ENCODE measurements at regions not wholly inside any gene's neighbourhood (a gene's known extent, or its start where the extent isn't known, plus 50 kb on each side); places are given as distances from the start of the nearest gene placed in this dataset.
"Not testable (repeated sequence)": the region's sequence is repeated elsewhere in the genome, so short reads cannot be mapped to it uniquely, and the experiment has no call there.

DNA sequence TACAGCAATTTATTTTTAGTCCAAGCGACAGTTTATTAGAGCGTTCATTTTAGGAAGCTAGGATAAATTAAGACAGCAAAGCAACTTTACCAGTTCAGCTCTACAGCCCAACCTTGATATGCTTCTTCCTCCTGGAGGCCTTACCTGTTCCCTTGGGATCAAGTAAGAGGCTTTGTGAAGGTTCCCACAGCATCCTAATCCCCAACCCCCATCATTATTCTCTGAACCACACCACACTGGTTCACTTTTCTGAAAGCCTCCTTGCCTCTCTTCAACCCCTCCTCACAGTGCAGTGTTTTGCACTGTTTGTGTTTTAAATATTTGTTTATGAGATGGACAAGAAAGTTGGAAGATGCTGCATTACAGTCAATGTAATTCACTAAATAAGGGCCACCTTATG, 126.3 kb upstream of the CXADR start:
- DNase-seq = no peak

DNA sequence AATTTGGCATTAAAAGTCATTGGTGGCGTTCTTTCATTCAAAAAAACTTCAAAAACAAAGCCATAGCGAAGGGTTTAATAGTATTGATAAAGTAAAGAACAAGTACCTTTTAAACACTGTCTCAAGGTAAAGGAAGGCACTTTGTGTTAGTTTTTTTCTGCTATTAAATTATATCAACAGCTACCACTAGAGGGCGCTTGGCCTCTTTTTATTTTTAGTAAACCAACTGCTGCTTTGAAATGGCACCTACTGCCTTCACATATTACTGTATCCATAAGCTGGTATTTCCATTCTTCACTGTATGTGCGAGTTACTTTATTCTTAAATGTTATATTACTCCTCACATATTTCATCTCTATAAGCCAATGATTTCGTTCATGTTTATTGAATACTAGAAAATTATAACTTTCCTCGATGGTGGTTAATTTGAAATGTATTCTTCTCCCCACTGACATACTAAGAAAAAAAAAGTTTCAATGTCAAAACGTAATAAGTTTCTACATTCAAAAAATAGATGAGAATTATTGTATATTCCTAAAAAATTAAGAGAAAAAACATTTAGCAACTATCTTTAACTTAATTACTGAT, 125.7 kb upstream of the CXADR start:
- peak; percentile 58 to 79 (median 73) for DNase-seq

DNA sequence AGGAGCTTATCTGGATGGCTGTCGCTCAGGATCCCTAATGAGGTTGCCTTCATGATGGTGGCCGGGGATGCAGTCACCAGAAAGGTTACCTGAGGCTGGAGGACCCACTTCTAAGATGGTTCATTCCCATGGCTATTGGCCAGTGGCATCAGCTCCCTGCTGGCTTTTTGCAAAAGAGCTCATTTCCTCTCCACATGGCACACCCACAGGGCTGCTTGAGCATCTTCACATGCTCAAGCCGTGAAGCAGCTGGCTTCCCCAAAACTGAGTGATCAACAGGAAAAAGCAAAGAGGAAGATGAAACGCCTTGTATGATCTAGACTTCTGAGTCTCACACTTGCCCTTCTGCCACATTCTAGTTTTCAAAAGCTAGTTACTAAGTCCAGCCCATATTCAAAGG, 124.6 kb upstream of the CXADR start:
- DNase-seq = no peak

DNA sequence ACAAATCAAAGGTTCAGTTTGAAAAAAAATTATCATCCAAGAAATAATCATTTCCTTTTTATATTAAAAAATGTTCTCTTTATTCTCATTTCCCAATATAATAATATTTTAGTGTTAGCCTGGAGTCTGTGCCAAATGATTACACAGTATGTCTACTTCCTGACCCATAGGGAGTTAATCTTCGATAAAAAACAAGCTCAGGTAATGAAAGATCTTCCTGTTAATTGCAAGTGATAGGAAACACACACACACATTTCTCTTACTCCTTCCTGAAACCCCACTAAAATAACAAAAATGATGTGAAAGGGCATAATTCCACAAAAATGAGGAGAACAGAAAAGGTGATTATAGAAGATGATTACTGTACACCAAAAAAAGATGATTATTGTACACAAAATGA, 123.5 kb upstream of the CXADR start:
- no peak for DNase-seq

DNA sequence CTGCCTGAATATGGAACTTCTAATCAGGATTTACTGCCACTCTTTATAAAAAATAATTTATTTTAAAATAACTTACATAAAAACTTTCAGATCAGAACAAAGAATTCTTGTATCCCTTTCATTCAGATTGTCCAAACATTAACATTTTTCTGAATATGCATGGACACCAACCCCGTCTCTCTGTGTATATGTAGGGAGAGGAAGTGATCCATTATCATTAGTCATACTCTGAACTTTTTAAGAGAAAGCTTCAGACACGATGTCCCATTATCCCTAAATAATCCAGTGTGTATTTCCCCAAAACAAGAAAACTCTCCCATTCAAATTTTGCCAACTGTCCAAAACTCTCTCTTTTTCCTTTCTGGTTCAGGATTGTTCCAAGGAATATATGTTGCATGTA, 122.3 kb upstream of the CXADR start:
- no peak for DNase-seq

GRCh38 chr21:17391811-17392340, 121.0 kb upstream of the CXADR start:
- DNase-seq = no peak

DNA sequence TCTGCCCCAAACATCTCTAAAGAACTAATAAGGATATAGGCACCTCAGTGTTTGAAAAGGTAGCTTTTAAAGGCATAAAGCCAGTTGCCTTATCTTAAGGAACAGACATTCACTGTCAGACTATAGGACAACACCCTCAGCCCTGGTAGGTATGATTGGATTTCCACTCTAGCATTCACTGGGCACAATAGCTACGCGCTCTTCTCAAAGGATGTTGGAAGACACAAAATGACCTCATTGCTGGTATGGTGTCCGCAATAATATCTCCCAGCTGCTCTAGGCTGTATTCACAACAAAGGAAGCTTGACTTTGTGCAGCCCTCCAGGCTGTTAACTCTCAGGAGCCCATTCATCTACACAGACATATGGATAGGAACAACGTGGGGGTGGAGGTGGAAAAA, 119.4 kb upstream of the CXADR start:
- no peak for DNase-seq

GRCh38 chr21:17396948-17397347, 115.9 kb upstream of the CXADR start:
- DNase-seq = no peak

DNA sequence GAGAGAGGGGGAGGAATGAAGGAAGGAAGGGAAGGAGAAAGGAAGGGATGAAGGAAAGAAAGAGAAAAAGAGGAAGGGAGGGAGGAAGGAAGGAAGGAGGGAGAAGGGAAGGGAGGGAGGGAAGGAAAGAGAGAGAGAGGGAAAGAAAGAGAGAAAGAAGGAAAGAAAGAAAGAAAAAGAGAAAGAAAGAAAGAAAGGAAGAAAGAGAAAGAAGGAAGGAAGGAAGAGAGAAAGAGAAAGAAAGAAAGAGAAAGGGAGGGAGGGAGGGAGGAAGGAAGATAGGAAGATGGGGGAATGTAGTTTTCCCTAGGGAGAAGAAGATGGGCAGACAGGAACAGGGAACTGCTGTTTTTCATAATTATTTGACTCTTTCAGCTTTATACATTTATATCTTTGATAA, 115.1 kb upstream of the CXADR start:
- DNase-seq = no peak

GRCh38 chr21:17398954-17399353, 113.9 kb upstream of the CXADR start:
- DNase-seq = not testable (repeated sequence)

DNA sequence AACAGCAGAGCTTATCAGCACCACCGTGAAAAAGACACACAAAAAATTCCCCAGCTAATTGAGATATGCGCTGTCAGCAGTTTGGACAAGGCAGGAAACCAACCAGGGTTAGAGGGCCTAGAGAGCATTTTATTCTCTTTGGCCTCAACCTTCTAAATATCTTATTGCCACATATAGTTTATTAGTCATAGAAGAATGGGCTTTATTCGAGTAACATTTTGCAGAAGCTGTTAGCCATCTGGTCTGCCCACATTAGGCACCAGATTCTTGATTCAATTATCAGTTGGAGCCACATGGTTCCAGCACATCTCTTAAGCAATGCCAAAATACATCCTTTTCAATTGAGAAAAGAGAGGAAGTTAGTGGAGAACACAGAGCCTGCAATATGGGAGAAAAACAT, 109.9 kb upstream of the CXADR start:
- DNase-seq = no peak

DNA sequence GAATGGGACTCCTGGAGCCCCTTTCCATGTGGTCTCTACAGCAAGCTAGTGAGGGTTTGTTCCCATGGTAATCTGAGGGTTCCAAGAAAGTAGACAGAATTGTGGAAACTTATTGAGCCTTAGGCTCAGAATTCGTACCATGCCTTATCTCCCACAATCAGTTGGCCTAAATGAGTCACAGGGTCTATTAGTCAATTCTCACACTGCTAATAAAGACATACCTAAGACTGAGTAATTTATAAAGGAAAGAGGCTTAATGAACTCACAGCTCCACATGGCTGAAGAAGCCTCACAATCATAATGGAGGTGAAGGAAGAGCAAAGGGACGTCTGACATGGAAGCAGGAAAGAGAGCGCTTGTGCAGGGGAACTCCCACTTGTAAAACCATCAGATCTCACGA, 106.6 kb upstream of the CXADR start:
- DNase-seq = no peak

DNA sequence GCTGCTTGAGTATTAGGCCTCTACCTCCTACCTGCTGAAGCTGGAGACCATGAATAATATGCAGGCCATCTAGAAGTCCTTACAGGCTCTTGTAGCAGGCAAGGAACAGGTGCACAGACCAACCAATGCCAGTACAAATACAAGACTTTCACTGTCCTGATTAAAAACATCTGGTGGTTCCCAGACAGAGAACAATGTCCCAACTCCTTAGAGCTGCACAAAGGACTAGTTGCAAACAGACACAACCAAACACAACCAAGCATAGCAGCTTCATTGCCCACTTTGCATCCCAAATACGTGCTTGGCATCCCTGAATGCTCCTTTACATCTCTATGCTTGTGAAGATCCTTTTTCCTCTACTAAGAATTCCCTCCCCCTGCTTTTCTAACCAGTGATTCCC, 98.1 kb upstream of the CXADR start:
- no peak for DNase-seq

- DNase-seq = no peak
Measured at GRCh38 chr21:17416139-17416538, 96.7 kb upstream of the CXADR start.

- DNase-seq = no peak
Measured at GRCh38 chr21:17422931-17423330, 89.9 kb upstream of the CXADR start.

DNA sequence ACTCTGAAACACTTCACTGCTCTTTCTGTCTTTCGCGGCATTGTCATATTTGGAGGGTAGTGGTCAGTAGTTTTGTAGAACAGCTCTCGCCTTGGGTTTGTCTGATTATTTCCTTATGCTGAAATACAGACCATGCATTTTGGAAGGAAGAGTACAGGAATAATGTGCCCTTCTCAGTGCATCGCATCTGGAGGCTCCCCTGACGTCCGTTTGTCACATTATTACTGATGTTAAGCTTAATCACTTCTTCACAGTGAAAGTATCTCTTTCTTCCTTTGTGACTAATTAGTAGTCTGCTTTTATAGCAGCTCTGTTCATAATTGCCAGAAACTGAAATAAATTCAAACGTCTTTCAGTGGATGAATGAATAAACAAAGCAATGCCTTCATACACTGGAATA, 85.7 kb upstream of the CXADR start:
- DNase-seq = no peak

- no peak for DNase-seq
Measured at GRCh38 chr21:17427831-17428483, 84.9 kb upstream of the CXADR start.

GRCh38 chr21:17428484-17428869, 84.4 kb upstream of the CXADR start:
- no peak for DNase-seq

DNA sequence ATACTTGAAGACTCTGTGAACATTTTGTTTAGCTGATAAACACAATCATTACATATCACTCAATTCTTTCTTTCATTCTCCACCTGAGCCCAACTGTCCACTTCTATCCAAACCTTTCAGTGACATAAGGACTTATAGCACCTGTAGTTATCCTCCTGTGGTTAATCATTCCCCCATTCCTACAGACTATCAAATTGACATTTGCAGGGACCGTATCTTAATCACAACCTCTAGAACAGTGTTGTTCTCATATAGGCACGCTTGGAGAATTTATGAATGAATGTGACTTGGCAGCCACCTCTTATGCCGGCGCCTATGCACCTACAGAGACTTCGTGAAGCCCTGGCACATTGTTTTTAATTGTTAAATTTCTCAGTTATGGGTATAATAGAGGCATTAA, 83.9 kb upstream of the CXADR start:
- no peak for DNase-seq

DNA sequence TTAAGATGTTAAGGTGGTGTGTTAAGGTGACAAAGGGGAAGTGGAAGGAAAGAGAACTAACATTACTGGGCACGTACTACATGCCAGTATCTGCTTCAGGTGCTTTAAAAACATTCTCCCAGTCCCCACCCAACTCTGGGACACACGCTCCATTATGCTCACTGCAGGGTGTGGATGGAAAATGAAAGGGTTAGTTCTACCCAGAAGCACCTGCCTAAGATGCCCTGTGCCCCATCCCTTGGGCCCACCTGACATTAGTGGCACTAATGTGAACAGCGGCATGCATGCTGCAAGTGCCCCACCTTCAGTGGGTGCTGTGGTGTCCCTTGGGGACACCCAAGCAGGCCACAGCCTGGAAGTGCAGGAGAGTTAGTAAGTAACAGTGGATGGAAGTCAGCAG, 82.9 kb upstream of the CXADR start:
- DNase-seq = no peak

DNA sequence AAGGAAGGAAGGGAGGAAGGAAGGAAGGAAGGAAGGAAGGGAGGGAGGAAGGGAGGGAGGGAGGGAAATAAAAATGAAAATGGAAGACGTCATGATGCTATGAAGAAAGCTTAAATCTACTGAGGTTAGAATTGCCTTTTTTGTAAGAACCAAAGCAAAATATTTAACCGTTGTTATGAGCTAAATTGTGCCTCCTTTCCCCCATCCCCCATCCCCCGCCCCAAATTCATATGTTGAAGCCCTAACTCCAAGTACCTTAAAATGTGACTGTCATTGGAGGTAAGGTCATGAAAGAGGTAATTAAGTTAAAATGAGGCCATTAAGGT, 80.1 kb upstream of the CXADR start:
- no peak for DNase-seq

DNA sequence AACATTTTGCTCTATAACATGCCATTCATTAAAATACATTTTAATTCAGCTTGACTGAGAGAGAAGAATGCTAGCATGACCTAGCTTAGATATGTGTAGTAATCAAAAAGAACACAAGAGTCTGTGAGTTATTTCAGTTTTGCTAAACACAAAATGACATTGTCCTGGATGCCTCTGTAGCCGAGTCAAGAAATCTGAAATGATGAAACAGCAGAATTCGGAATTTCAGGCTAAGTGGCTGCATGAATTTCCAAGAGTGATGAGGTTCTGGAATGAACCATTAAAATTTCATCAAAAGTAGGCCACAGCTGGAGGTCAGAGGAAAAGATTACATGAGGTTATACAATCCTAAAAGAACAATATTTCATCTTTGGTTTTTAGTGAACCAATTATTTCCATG, 79.1 kb upstream of the CXADR start:
- no peak for DNase-seq

- DNase-seq = no peak
Measured at GRCh38 chr21:17435565-17436543, 77.0 kb upstream of the CXADR start.
